GM21423 (cell line): ENCODE measurements at regions not wholly inside any gene's neighbourhood (a gene's known extent, or its start where the extent isn't known, plus 50 kb on each side); places are given as distances from the start of the nearest gene placed in this dataset.
"Not testable (repeated sequence)": the region's sequence is repeated elsewhere in the genome, so short reads cannot be mapped to it uniquely, and the experiment has no call there.

Experiments used
- ATAC-seq: cut with Tn5 transposase; IDR thresholded peaks from one replicate; pipeline ENCODE4 v1.9.1; 2021; ENCODE audit warnings: mild to moderate bottlenecking, moderate library complexity; ENCODE audit not compliant: unreplicated experiment

- ATAC-seq: no peak
These were observed 203.1 kb downstream of the ARHGEF9 start for GRCh38 chrX:63581906-63582305.

- no peak for ATAC-seq
These were observed 203.6 kb downstream of the ARHGEF9 start for GRCh38 chrX:63581398-63581797.

DNA sequence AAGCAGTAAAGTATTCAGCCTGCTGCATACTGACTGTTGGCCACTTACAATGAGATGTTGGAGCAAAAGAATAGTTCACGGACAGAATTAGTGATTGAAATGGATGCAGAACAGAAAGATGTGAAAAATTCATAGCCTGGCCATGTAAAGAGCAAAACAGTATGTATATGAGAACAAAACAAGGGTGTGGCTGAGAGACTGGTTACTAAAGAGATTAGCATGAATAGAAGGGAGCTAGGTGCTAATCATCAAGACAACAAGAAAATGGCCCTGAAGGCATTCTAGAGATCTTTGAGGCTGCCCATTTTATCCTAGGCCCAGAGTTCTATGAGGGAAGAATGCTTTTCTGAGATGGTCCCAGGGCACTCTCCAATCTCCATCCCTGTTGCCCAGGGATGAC lies 208.5 kb downstream of the ARHGEF9 start:
- ATAC-seq: no peak

DNA sequence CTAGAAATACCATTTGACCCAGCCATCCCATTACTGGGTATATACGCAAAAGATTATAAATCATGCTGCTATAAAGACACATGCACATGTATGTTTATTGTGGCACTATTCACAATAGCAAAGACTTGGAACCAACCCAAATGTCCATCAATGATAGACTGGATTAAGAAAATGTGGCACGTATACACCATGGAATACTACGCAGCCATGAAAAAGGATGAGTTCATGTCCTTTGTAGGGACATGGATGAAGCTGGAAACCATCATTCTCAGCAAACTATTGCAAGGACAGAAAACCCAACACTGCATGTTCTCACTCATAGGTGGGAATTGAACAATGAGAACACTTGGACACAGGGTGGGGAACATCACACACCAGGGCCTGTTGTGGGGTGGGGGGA lies 209.3 kb downstream of the ARHGEF9 start:
- ATAC-seq: not testable (repeated sequence)

GRCh38 chrX:63566856-63567255 lies 215.7 kb upstream of the SPIN4 start:
- no peak for ATAC-seq

DNA sequence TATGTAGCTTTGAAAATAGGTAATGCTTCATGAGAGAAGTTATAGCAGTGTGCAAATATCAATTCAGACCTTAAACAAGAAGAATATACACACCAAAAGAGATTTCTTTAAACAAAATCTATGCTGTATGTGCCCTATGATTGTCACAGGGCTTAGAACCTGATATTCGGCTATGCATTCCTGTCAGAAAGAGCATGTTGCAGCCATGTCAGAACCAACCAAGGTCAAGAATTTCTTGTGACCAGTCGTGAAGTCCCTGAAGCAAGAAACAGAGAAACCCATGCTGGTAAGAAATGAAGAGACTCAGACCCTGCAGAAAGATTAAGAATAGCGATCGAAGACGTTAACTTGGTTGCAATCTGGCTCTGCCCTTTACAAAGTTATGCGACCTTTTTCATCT lies 210.3 kb upstream of the SPIN4 start:
- ATAC-seq: no peak

GRCh38 chrX:63560601-63561218 lies 209.6 kb upstream of the SPIN4 start:
- peak; percentile 100 for ATAC-seq

DNA sequence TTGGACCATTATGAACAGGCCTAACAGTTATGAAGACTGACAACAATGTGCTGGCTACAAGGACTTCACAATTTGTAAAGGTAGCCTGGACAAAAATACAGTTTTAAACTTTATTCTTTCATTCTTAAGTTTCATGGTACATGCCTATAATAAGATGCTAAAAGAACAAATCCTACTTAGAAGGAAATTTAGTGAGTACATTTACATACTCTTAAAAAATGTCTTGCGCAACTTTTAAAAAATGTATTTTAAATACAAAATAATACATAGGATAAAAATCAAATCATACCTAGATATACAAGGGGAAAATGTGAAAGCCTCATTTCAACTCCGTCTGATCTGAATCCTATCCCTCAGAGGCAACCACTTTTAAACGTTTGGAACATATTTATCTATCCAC lies 200.7 kb upstream of the SPIN4 start:
- no peak for ATAC-seq

DNA sequence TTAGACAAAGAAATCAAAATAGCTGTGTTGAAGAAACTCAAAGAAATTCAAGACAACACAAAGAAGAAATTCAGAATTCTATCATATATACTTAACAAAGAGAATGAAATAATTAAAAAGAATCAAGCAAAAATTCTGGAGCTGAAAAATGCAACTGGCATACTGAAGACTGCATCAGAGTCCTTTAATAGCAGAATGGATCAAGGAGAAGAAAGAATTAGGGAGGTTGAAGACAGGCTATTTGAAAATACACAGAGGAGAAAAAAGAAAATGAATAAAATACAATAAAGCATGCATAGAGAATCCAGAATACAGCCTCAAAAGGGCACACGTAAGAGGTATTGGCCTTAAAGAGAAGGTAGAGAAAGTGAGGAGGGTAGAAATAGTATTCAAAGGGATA lies 179.5 kb upstream of the SPIN4 start:
- no peak for ATAC-seq

GRCh38 chrX:63529961-63530360 lies 178.8 kb upstream of the SPIN4 start:
- ATAC-seq: no peak

DNA sequence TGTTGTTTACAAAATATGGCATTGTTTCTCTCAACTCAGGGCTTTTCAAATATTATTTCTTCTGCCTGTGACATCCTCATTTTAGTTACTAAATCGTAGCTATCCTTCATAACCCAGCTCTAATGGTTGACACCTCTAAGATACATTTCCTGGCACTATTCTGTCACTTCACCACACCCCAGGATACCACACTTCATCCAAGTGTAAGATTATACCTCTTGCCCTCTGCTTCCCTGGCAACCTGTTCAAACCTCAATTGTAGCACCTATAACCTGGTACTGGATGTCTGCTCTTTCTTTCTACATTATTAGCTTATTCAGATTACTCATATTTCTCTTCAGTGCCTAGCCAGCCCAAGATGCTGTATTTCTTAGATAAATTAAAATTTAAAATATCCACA lies 175.7 kb upstream of the SPIN4 start:
- ATAC-seq: no peak

DNA sequence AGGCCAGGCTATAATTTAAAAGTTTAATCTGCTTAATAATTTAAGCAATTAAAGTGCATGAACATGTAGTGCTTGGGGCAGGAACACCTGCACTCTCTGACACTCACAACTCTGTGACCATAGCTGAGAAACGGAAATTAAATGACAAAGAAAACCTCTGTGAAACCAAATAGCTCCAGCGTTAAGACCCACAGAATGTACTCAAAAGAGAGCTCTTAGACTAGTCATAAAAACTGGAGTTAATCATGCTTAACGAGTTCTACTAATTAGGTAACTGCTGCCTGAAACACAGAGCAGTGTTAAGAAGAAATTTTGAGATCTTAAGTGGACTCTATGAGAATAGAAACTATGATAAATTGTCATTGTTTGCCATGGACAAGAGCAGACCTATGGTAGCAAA lies 174.4 kb upstream of the SPIN4 start:
- no peak for ATAC-seq

GRCh38 chrX:63519368-63519767 lies 168.2 kb upstream of the SPIN4 start:
- ATAC-seq: not testable (repeated sequence)

DNA sequence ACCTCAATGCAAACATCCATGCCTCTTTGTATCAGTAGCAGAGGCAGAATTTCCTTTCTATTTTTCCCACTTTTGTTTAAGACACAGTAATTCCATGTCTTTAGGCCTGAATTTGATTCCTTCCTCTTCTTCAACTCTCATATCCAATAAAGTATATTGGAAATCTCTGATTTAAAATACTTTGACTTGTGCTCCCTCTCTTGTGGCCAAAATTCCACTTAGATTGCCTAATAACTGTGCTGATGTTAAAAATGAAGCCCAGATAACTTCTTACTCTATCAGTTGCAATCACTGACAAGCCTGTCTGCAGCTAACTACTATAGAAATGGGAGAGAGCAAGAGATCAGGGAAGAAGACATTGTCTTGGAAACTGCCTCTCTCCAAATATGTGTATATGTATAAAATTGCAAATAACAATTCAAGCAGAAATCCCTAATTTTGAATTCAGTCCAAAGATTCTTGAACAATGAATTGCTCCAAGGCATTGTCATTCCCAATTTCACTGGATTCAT lies 163.5 kb upstream of the SPIN4 start:
- ATAC-seq: no peak

DNA sequence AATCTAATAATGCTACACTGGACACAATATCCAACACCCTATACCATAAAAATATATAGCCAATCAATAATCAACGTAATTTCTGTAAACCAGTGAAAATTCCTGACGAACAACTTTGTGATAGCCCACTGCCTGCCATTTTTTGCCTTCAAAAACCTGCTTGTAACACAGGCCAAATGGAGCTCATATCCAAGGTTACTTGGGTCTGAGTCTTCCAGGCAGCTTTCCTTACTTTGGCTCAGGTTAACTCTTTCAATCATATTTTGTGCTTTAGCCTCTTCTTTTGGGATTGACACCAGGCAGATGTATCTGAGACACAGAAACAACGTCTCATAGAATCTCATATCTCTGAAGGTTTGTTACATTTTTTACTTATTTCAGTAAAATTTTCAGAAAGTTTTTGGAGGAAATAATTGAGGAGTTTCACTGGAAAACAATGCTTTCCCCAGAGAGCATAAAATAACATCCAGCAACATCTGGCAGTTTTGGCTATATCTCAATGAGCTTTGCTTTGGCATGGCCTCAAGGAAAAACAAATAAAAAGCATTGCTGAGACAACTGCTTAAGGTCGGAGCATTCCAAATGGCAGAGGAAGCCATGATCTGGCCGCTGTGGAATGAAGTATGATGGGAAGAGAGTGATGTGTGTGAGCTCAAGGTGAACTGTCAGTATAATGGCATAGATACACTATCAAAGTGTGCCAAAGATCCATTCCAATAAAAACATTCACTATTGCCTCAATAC lies 162.9 kb upstream of the SPIN4 start:
- no peak for ATAC-seq

GRCh38 chrX:63511361-63511760 lies 160.2 kb upstream of the SPIN4 start:
- ATAC-seq: no peak

DNA sequence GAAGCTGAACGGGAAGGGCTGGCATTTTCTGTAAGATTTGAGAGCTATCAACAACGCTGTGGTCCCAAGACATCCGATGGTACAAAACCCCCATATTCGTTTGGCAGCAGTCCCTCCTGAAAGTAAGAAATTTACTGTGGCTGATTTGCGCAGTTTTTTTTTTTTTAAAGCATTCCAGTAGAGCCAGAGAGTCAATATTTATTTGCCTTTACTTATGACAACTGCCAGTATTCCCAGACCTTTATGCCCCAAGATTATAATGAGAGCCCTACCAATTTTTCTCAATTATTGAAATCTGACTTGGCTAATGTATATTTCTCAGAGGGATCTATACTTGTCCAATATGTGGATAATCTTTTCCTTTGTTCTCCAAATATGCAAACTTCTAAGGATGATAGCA lies 157.5 kb upstream of the SPIN4 start:
- no peak for ATAC-seq

GRCh38 chrX:63506320-63506719 lies 155.2 kb upstream of the SPIN4 start:
- ATAC-seq: no peak

DNA sequence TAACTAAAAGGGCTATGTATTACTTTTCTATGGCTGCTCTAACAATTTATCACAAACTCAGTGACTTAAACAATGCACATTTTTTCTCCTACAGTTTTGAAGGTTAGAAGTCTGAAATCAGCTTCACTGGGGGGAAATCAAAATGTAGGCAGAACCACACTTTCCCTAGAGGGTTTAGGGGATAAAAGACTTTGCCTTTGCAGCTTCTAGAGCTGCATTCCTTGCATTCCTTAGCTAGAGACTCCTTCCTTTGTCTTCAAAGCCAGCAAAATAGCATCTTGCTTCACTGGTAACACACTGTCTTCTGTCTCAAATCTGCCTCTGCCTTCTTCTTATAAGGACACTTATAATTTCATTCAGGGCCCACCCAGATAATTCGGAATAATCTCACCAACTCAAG lies 152.4 kb upstream of the SPIN4 start:
- ATAC-seq: no peak

GRCh38 chrX:63488546-63489373 lies 137.6 kb upstream of the SPIN4 start:
- no peak for ATAC-seq

DNA sequence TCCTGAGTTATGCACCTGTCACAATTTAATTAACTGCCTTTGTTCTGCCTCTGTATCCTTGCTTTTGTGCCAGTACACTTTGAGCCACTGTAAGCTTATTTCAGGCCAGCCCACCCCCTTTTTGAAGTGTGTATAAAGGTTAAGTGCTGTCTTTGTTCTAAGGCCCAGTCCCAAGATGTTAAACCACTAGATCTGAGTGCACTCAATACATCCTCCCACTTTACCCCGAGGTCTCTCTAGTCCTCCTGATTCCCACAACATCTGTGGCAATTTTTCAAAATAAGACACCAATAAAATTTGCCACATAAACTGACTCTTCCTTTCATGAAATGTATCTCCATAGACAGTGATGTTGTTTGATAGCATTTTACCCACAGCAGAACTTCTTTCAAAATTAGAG lies 124.1 kb upstream of the SPIN4 start:
- ATAC-seq: no peak

GRCh38 chrX:63471004-63471403 lies 119.9 kb upstream of the SPIN4 start:
- ATAC-seq: no peak
